ENCODE measurements at regions not wholly inside any gene's neighbourhood (a gene's known extent, or its start where the extent isn't known, plus 50 kb on each side); places are given as distances from the start of the nearest gene placed in this dataset.

DNA sequence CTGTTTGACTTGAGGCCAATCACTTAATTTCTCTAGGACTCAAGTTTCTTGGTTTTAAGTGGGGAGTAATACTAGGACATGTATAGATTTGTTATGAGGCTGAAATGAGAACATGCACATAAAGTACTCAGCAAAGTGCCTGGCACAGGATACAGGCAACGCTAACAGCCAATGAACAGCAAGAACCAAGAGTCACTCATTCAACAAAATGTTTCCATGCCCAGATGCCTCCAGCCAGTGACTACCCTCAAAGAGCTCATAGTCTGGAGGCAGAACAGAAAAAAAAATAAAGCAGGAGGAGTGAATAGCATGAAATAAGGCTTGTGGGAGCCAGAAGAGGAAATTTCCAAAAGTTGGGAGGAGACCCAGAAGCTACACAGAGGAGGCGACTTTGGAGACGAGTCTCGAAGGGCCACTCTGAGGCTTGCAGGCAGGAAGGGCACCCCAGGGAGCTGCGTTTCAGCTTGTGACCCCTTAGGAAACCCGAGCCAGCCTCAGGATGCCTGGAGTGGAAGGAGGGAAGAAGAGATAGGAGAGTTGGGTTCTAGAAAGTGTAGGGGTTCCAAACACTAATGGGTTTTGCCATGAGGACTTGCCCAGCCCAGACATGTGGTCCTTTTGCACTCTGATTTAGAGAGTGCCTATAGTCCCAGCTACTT, 70.0 kb downstream of the CXCL12 start:
- Histone ChIP-seq H3F3A (replicated peaks; ENCODE audit: insufficient read depth) (no peaks in the 10 kb centered on the region), H3K27me3 (ENCODE audit: insufficient read depth) (no peaks in the 10 kb centered on the region), H3K36me3 (replicated peaks in 1 of 2; ENCODE audit: control insufficient read depth in 1 of 2, insufficient read depth in 2 of 2, low read length in 1 of 2) (no peaks in the 10 kb centered on the region), H3K4me2 (no peak overlapping the region), H3K79me2 (ENCODE audit: insufficient read depth) (no peaks in the 10 kb centered on the region), H3K27ac (ENCODE audit: low read depth in 2 of 2, low read length in 1 of 2) (no peak overlapping the region), H2AFZ (ENCODE audit: low read depth) (no peak overlapping the region), H3K4me3 (ENCODE audit: low read depth in 2 of 2, low read length in 1 of 2) (no peak overlapping the region), H3K4me1 (ENCODE audit: control insufficient read depth in 1 of 2, insufficient read depth in 2 of 2, low read depth in 1 of 2, low read length in 1 of 2) (peaks cover 0 to 16% of the 10 kb centered on the region in 2 experiments; a peak in 1 of 4 replicates), H4K20me1 (ENCODE audit: insufficient read depth) (no peaks in the 10 kb centered on the region), H3K9ac (no peak overlapping the region), H3K9me2 (no peaks in the 10 kb centered on the region), H3K9me3 (no peaks in the 10 kb centered on the region)
- no peak for TF ChIP-seq FOSL2 (IDR thresholded peaks at IDR 0.05; ENCODE audit: borderline replicate concordance, low read depth)
- no peak for TF ChIP-seq TEAD4 (IDR thresholded peaks at IDR 0.05; ENCODE audit: borderline replicate concordance, insufficient read depth)
- no peak for TF ChIP-seq ELF1 (IDR thresholded peaks at IDR 0.05)
- TF ChIP-seq SIN3A (IDR thresholded peaks at IDR 0.05; ENCODE audit: borderline replicate concordance, low read depth, low read length), result no peak
- TF ChIP-seq FOXM1 (IDR thresholded peaks at IDR 0.05; ENCODE audit: low read depth), result no peak
- TF ChIP-seq POLR2AphosphoS5 (IDR thresholded peaks at IDR 0.05; ENCODE audit: low read depth, low read length), result no peak
- no peak for TF ChIP-seq FOXJ3 (CRISPR knock-in tag; IDR thresholded peaks at IDR 0.05)
- TF ChIP-seq, protein P1, sequence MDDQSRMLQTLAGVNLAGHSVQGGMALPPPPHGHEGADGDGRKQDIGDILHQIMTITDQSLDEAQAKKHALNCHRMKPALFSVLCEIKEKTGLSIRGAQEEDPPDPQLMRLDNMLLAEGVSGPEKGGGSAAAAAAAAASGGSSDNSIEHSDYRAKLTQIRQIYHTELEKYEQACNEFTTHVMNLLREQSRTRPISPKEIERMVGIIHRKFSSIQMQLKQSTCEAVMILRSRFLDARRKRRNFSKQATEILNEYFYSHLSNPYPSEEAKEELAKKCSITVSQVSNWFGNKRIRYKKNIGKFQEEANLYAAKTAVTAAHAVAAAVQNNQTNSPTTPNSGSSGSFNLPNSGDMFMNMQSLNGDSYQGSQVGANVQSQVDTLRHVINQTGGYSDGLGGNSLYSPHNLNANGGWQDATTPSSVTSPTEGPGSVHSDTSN (IDR thresholded peaks at IDR 0.05), result no peak
- no peak for TF ChIP-seq MXI1 (IDR thresholded peaks at IDR 0.05; ENCODE audit: low read depth, low read length)
- no peak for TF ChIP-seq NFIC (IDR thresholded peaks at IDR 0.05; ENCODE audit: borderline replicate concordance)
- no peak for TF ChIP-seq YY1 (IDR thresholded peaks at IDR 0.05; ENCODE audit: low read depth)
- TF ChIP-seq, protein P2, sequence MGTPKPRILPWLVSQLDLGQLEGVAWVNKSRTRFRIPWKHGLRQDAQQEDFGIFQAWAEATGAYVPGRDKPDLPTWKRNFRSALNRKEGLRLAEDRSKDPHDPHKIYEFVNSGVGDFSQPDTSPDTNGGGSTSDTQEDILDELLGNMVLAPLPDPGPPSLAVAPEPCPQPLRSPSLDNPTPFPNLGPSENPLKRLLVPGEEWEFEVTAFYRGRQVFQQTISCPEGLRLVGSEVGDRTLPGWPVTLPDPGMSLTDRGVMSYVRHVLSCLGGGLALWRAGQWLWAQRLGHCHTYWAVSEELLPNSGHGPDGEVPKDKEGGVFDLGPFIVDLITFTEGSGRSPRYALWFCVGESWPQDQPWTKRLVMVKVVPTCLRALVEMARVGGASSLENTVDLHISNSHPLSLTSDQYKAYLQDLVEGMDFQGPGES (IDR thresholded peaks at IDR 0.05; ENCODE audit: low read depth, low read length), result no peak
- TF ChIP-seq RCOR1 (IDR thresholded peaks at IDR 0.05; ENCODE audit: low read length), result no peak
- TF ChIP-seq, protein P3, sequence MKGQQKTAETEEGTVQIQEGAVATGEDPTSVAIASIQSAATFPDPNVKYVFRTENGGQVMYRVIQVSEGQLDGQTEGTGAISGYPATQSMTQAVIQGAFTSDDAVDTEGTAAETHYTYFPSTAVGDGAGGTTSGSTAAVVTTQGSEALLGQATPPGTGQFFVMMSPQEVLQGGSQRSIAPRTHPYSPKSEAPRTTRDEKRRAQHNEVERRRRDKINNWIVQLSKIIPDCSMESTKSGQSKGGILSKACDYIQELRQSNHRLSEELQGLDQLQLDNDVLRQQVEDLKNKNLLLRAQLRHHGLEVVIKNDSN (IDR thresholded peaks at IDR 0.05; ENCODE audit: borderline replicate concordance, low read depth), result no peak
- ChIA-PET CTCF (interaction anchor here (1.3 to 7.9 kb wide), 2 partner anchors 625 to 645 kb away, joined by 3 to 97 read pairs; no protein-coding TSS in a partner anchor), POLR2A (no interaction called here)
- no peak for DNase-seq
- WGBS (ENCODE audit: low lambda C conversion rate), result 64% methylated on average over 4 of the region's 6 CpGs

DNA sequence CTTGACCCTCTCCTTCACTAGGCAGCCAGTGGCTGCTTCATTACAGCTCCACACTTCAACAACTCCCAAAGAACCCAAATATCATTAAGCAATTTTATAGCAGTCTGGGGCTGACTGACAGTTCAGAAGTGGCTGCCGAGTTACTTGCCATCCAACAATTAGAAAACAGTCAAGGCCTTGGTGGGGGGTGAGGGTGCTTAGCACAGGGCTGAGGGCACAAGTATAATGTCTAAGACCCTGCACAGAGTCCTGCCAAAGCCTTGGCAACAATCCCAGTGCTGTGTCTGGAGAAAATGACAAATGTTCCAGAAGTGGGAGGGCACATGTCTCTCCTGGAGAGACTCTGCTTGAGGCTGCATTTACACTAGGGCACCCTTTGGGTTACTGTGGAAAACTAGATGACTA, 71.1 kb downstream of the CXCL12 start:
- no peak overlapping the region for H3K9ac ChIP-seq
- H2AFZ ChIP-seq (ENCODE audit: low read depth), result no peak overlapping the region
- no peaks in the 10 kb centered on the region for H3F3A ChIP-seq (replicated peaks; ENCODE audit: insufficient read depth)
- H3K4me1 ChIP-seq (ENCODE audit: control insufficient read depth in 1 of 2, insufficient read depth in 2 of 2, low read depth in 1 of 2, low read length in 1 of 2), result peaks cover 0 to 26% of the 10 kb centered on the region in 2 experiments; a peak in 1 of 4 replicates
- ChIA-PET CTCF (interaction anchor here (7.9 kb wide), 1 partner anchor 624 kb away, joined by 97 read pairs; no protein-coding TSS in a partner anchor), POLR2A (no interaction called here)
- no peaks in the 10 kb centered on the region for H4K20me1 ChIP-seq (ENCODE audit: insufficient read depth)
- no peaks in the 10 kb centered on the region for H3K79me2 ChIP-seq (ENCODE audit: insufficient read depth)
- 45% methylated on average over 1 of the region's 1 CpG for WGBS (ENCODE audit: low lambda C conversion rate)
- no peak for DNase-seq
- H3K9me3 ChIP-seq, result no peaks in the 10 kb centered on the region
- H3K9me2 ChIP-seq, result no peaks in the 10 kb centered on the region
- no peaks in the 10 kb centered on the region for H3K36me3 ChIP-seq (replicated peaks in 1 of 2; ENCODE audit: control insufficient read depth in 1 of 2, insufficient read depth in 2 of 2, low read length in 1 of 2)
- H3K27ac ChIP-seq (ENCODE audit: low read depth in 2 of 2, low read length in 1 of 2), result no peak overlapping the region
- H3K4me3 ChIP-seq (ENCODE audit: low read depth in 2 of 2, low read length in 1 of 2), result no peak overlapping the region
- H3K4me2 ChIP-seq, result no peak overlapping the region
- no peaks in the 10 kb centered on the region for H3K27me3 ChIP-seq (ENCODE audit: insufficient read depth)
- TF ChIP-seq SIN3A (IDR thresholded peaks at IDR 0.05; ENCODE audit: borderline replicate concordance, low read depth, low read length) (no peak), USF2 (IDR thresholded peaks at IDR 0.05; ENCODE audit: borderline replicate concordance, low read depth, low read length) (no peak), JUND (IDR thresholded peaks at IDR 0.05) (no peak), ELF1 (IDR thresholded peaks at IDR 0.05) (no peak), SMC3 (IDR thresholded peaks at IDR 0.05; ENCODE audit: low read depth, low read length) (no peak), EP300 (IDR thresholded peaks at IDR 0.05; ENCODE audit: borderline replicate concordance in 1 of 2, low read depth in 1 of 2, low read length in 1 of 2) (no peak), NFIC (IDR thresholded peaks at IDR 0.05; ENCODE audit: borderline replicate concordance) (no peak), RCOR1 (IDR thresholded peaks at IDR 0.05; ENCODE audit: low read length) (no peak), POLR2AphosphoS5 (IDR thresholded peaks at IDR 0.05; ENCODE audit: low read depth, low read length) (no peak), TCF12 (IDR thresholded peaks at IDR 0.05) (no peak), CHD2 (IDR thresholded peaks at IDR 0.05; ENCODE audit: low read length, partially characterized antibody) (no peak), TEAD4 (IDR thresholded peaks at IDR 0.05; ENCODE audit: borderline replicate concordance, insufficient read depth) (no peak), GABPA (IDR thresholded peaks at IDR 0.05; ENCODE audit: low read depth) (no peak), FOXJ3 (CRISPR knock-in tag; IDR thresholded peaks at IDR 0.05) (no peak), EZH2phosphoT487 (IDR thresholded peaks at IDR 0.05; ENCODE audit: borderline replicate concordance, low read depth) (no peak)
